ENCODE measurements at regions not wholly inside any gene's neighbourhood (a gene's known extent, or its start where the extent isn't known, plus 50 kb on each side); places are given as distances from the start of the nearest gene placed in this dataset.

- Histone ChIP-seq H3K27ac (no peak overlapping the region), H3K27me3 (no peaks in the 10 kb centered on the region), H3K36me3 (no peaks in the 10 kb centered on the region), H3K4me1 (no peaks in the 10 kb centered on the region), H3K9me3 (no peaks in the 10 kb centered on the region), H3K4me3 (no peak overlapping the region)
- no peak for TF ChIP-seq CTCF (IDR thresholded peaks at IDR 0.05)
- TF ChIP-seq EP300 (IDR thresholded peaks at IDR 0.05), result no peak
- TF ChIP-seq POLR2A (IDR thresholded peaks at IDR 0.05), result no peak
- TF ChIP-seq POLR2AphosphoS5 (IDR thresholded peaks at IDR 0.05), result no peak
- no peak for DNase-seq
- intact Hi-C loops (cut with DNase I), result no loop called here
- 80 to 89% methylated on average over 2 of the region's 2 CpGs for WGBS, 2 donors
Measured at GRCh38 chr2:228642861-228643260, 461.4 kb upstream of the SPHKAP start.

- intact Hi-C loops (cut with DNase I), result no loop called here
- Histone ChIP-seq H3K4me3 (no peak overlapping the region), H3K4me1 (no peaks in the 10 kb centered on the region), H3K27ac (no peak overlapping the region), H3K27me3 (no peaks in the 10 kb centered on the region), H3K36me3 (no peaks in the 10 kb centered on the region), H3K9me3 (no peaks in the 10 kb centered on the region)
- WGBS, 2 donors, result 84 to 86% methylated on average over 2 of the region's 2 CpGs
- TF ChIP-seq POLR2AphosphoS5 (IDR thresholded peaks at IDR 0.05) (no peak), POLR2A (IDR thresholded peaks at IDR 0.05) (no peak), EP300 (IDR thresholded peaks at IDR 0.05) (no peak), CTCF (IDR thresholded peaks at IDR 0.05) (no peak)
- DNase-seq, result no peak
Measured at GRCh38 chr2:228630786-228631185, 449.3 kb upstream of the SPHKAP start.

GRCh38 chr2:228629251-228629650 lies 447.8 kb upstream of the SPHKAP start:
- 66 to 83% methylated on average over 1 of the region's 1 CpG for WGBS, 2 donors
- intact Hi-C loops (cut with DNase I), result no loop called here
- TF ChIP-seq CTCF (IDR thresholded peaks at IDR 0.05), result no peak
- TF ChIP-seq POLR2A (IDR thresholded peaks at IDR 0.05), result no peak
- no peak for TF ChIP-seq POLR2AphosphoS5 (IDR thresholded peaks at IDR 0.05)
- TF ChIP-seq EP300 (IDR thresholded peaks at IDR 0.05), result no peak
- H3K27ac ChIP-seq, result no peak overlapping the region
- no peak overlapping the region for H3K4me3 ChIP-seq
- H3K4me1 ChIP-seq, result no peaks in the 10 kb centered on the region
- no peaks in the 10 kb centered on the region for H3K36me3 ChIP-seq
- H3K27me3 ChIP-seq, result no peaks in the 10 kb centered on the region
- no peaks in the 10 kb centered on the region for H3K9me3 ChIP-seq
- DNase-seq, result no peak

GRCh38 chr2:228628682-228629081 lies 447.2 kb upstream of the SPHKAP start:
- Histone ChIP-seq H3K36me3 (no peaks in the 10 kb centered on the region), H3K27ac (no peak overlapping the region), H3K27me3 (no peaks in the 10 kb centered on the region), H3K9me3 (no peaks in the 10 kb centered on the region), H3K4me1 (no peaks in the 10 kb centered on the region), H3K4me3 (no peak overlapping the region)
- DNase-seq, result no peak
- no peak for TF ChIP-seq EP300 (IDR thresholded peaks at IDR 0.05)
- TF ChIP-seq POLR2A (IDR thresholded peaks at IDR 0.05), result no peak
- TF ChIP-seq CTCF (IDR thresholded peaks at IDR 0.05), result no peak
- no peak for TF ChIP-seq POLR2AphosphoS5 (IDR thresholded peaks at IDR 0.05)
- intact Hi-C loops (cut with DNase I), result no loop called here
- 88 to 90% methylated on average over 4 of the region's 4 CpGs for WGBS, 2 donors

GRCh38 chr2:228627510-228627909 lies 446.0 kb upstream of the SPHKAP start:
- WGBS, 2 donors, result 88 to 91% methylated on average over 4 of the region's 4 CpGs
- H3K4me1 ChIP-seq, result no peaks in the 10 kb centered on the region
- intact Hi-C loops (cut with DNase I), result no loop called here
- H3K36me3 ChIP-seq, result no peaks in the 10 kb centered on the region
- no peak overlapping the region for H3K4me3 ChIP-seq
- DNase-seq, result no peak
- no peaks in the 10 kb centered on the region for H3K9me3 ChIP-seq
- H3K27me3 ChIP-seq, result no peaks in the 10 kb centered on the region
- H3K27ac ChIP-seq, result no peak overlapping the region
- TF ChIP-seq POLR2A (IDR thresholded peaks at IDR 0.05) (no peak), CTCF (IDR thresholded peaks at IDR 0.05) (no peak), EP300 (IDR thresholded peaks at IDR 0.05) (no peak), POLR2AphosphoS5 (IDR thresholded peaks at IDR 0.05) (no peak)

All from sigmoid colon (tissue), 6 donors.